ENCODE measurements at regions not wholly inside any gene's neighbourhood (a gene's known extent, or its start where the extent isn't known, plus 50 kb on each side); places are given as distances from the start of the nearest gene placed in this dataset.

DNA sequence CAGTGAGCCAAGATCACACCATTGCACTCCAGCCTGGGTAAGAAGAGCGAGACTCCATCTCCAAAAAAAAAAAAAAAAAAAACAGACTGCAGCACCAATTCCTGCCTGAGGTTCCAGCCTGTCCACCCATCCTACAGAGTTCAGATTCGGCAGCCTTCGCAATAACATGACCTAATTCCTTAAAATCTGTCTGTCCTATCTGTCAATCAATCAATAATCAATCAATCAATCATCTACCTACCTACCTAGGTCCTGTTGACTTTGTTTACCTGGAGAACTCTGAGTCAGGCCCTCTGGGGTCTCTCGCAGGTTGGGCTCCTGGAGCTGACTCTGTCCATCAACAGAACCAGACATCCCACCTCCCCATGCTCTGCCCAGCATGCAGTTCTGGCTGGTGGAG lies 236.7 kb downstream of the ENGASE start (continued):
- TF ChIP-seq, protein P1, sequence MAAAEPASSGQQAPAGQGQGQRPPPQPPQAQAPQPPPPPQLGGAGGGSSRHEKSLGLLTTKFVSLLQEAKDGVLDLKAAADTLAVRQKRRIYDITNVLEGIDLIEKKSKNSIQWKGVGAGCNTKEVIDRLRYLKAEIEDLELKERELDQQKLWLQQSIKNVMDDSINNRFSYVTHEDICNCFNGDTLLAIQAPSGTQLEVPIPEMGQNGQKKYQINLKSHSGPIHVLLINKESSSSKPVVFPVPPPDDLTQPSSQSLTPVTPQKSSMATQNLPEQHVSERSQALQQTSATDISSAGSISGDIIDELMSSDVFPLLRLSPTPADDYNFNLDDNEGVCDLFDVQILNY (CRISPR knock-in tag; IDR thresholded peaks at IDR 0.05): no peak
- TF ChIP-seq, protein P2, sequence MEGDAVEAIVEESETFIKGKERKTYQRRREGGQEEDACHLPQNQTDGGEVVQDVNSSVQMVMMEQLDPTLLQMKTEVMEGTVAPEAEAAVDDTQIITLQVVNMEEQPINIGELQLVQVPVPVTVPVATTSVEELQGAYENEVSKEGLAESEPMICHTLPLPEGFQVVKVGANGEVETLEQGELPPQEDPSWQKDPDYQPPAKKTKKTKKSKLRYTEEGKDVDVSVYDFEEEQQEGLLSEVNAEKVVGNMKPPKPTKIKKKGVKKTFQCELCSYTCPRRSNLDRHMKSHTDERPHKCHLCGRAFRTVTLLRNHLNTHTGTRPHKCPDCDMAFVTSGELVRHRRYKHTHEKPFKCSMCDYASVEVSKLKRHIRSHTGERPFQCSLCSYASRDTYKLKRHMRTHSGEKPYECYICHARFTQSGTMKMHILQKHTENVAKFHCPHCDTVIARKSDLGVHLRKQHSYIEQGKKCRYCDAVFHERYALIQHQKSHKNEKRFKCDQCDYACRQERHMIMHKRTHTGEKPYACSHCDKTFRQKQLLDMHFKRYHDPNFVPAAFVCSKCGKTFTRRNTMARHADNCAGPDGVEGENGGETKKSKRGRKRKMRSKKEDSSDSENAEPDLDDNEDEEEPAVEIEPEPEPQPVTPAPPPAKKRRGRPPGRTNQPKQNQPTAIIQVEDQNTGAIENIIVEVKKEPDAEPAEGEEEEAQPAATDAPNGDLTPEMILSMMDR (IDR thresholded peaks at IDR 0.05): no peak
- TF ChIP-seq, protein P3, sequence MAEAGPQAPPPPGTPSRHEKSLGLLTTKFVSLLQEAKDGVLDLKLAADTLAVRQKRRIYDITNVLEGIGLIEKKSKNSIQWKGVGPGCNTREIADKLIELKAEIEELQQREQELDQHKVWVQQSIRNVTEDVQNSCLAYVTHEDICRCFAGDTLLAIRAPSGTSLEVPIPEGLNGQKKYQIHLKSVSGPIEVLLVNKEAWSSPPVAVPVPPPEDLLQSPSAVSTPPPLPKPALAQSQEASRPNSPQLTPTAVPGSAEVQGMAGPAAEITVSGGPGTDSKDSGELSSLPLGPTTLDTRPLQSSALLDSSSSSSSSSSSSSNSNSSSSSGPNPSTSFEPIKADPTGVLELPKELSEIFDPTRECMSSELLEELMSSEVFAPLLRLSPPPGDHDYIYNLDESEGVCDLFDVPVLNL (CRISPR knock-in tag; IDR thresholded peaks at IDR 0.05; ENCODE audit: borderline replicate concordance, low read depth): no peak

DNA sequence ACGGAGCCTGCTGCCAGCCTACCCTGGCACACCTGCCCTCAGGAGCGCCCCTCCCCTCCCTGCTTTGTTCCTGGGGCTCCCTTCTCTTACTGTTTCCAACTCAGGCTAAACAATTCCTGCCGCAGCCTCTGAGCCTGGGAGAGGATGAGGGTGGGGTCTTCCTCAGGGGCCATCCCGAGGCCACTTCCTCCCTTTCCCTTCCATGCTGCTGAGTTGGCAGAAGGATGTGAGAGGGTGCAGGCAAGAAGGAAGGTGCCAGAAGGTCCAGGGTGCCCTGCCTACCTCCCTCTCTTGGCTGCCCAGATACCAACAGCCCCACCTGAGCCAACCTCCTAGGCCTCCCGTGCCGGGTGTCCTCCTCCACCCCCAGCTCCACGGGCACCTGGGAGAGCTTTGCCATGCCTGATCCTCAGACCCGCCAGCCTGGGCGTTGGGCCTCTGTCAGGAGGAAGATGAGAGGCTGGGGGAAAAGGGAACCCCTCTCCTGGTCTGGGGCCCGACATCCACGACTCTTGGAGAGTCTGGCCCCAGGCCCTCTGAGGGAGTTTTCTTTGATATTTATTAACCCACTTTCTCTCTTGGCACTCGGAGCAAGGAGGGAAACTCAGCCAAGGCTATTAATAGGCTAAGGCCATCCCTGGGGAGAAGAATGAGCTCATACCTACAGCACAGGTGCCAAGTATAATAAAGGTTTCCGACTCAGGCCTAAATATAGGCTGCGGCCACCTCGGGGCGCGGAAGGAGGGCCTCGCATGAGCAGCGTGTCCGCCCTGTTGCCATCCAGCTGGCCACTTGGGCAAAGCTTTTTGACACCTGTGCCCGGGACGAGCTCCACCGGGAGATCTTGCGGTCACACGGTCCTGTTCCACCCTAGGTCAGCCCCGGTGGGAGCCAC lies 232.0 kb downstream of the ENGASE start:
- no peaks in the 10 kb centered on the region for H3K9me3 Mint-ChIP-seq
- TF ChIP-seq SP1 (CRISPR knock-in tag; conservative IDR thresholded peaks at IDR 0.05) (no peak), IRF2 (CRISPR knock-in tag; IDR thresholded peaks at IDR 0.05; ENCODE audit: borderline replicate concordance, low read depth) (no peak), FOXP1 (CRISPR knock-in tag; IDR thresholded peaks at IDR 0.05; ENCODE audit: borderline replicate concordance) (no peak), GABPB1 (CRISPR knock-in tag; IDR thresholded peaks at IDR 0.05) (no peak), PRRX2 (CRISPR knock-in tag; IDR thresholded peaks at IDR 0.05) (no peak), NR3C1 (CRISPR knock-in tag; conservative IDR thresholded peaks at IDR 0.05; ENCODE audit: low read depth) (no peak)
- TF ChIP-seq, protein P4, sequence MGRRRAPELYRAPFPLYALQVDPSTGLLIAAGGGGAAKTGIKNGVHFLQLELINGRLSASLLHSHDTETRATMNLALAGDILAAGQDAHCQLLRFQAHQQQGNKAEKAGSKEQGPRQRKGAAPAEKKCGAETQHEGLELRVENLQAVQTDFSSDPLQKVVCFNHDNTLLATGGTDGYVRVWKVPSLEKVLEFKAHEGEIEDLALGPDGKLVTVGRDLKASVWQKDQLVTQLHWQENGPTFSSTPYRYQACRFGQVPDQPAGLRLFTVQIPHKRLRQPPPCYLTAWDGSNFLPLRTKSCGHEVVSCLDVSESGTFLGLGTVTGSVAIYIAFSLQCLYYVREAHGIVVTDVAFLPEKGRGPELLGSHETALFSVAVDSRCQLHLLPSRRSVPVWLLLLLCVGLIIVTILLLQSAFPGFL (CRISPR knock-in tag; IDR thresholded peaks at IDR 0.05; ENCODE audit: borderline replicate concordance): no peak
- TF ChIP-seq, protein P5, sequence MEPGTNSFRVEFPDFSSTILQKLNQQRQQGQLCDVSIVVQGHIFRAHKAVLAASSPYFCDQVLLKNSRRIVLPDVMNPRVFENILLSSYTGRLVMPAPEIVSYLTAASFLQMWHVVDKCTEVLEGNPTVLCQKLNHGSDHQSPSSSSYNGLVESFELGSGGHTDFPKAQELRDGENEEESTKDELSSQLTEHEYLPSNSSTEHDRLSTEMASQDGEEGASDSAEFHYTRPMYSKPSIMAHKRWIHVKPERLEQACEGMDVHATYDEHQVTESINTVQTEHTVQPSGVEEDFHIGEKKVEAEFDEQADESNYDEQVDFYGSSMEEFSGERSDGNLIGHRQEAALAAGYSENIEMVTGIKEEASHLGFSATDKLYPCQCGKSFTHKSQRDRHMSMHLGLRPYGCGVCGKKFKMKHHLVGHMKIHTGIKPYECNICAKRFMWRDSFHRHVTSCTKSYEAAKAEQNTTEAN (CRISPR knock-in tag; IDR thresholded peaks at IDR 0.05): no peak

DNA sequence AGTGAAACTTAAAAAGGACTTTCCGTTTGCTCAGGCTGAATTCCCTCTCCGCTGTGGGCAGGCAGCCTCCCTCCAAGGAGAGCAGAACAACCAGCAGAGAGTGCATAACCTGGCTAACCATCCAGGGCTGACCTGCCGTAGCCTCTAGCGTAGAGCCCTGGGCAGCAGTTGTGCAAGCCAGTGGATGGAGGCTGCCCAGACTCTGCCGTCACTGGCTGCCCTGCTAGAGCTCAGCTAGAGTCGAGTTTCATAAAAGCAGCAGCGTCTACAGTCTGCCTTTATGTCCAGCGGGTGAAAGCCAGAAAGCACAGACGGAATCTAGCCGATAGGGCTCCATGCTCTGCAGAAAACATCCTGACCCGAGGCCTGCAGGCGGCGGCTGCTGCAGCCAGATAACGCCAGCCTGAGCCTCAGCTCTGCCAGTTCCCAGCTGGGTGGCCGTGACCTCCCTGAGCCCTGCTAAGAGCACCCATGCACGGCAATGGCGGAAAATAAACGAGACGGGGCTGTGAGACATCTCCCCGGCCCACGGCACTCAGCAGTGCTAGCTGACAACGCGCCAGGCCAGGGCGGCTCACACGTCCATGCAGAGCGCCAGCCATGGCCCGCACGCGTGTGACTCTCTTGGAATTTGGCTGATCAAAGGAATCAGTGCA lies 231.3 kb downstream of the ENGASE start:
- POLR2A ChIA-PET: no interaction called here
- ATAC-seq (no peak), DNase-seq (ENCODE audit: low spot score) (no peak)
- CTCF ChIA-PET: interaction anchor here (0.8 to 2.5 kb wide), 9 partner anchors 20 to 440 kb away, joined by 3 to 10 read pairs (median 3); no protein-coding TSS in a partner anchor
- H3K27ac Mint-ChIP-seq: no peak overlapping the region
- H3K36me3 Mint-ChIP-seq: no peaks in the 10 kb centered on the region
- peaks cover 6% of the 10 kb centered on the region; the same call in 1 of the 2 replicates for H3K4me1 Mint-ChIP-seq
- H3K4me3 Mint-ChIP-seq: no peak overlapping the region
- H3K9me3 Mint-ChIP-seq: no peaks in the 10 kb centered on the region
- H3K27me3 Mint-ChIP-seq (ENCODE audit: low read depth): no peaks in the 10 kb centered on the region
- no peak for TF ChIP-seq ZNF423 (CRISPR knock-in tag; IDR thresholded peaks at IDR 0.05)
- TF ChIP-seq, protein P6, sequence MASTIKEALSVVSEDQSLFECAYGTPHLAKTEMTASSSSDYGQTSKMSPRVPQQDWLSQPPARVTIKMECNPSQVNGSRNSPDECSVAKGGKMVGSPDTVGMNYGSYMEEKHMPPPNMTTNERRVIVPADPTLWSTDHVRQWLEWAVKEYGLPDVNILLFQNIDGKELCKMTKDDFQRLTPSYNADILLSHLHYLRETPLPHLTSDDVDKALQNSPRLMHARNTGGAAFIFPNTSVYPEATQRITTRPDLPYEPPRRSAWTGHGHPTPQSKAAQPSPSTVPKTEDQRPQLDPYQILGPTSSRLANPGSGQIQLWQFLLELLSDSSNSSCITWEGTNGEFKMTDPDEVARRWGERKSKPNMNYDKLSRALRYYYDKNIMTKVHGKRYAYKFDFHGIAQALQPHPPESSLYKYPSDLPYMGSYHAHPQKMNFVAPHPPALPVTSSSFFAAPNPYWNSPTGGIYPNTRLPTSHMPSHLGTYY (CRISPR knock-in tag; IDR thresholded peaks at IDR 0.05): no peak
- no peak for TF ChIP-seq ZBTB21 (CRISPR knock-in tag; IDR thresholded peaks at IDR 0.05; ENCODE audit: borderline replicate concordance)
- TF ChIP-seq, protein P7, sequence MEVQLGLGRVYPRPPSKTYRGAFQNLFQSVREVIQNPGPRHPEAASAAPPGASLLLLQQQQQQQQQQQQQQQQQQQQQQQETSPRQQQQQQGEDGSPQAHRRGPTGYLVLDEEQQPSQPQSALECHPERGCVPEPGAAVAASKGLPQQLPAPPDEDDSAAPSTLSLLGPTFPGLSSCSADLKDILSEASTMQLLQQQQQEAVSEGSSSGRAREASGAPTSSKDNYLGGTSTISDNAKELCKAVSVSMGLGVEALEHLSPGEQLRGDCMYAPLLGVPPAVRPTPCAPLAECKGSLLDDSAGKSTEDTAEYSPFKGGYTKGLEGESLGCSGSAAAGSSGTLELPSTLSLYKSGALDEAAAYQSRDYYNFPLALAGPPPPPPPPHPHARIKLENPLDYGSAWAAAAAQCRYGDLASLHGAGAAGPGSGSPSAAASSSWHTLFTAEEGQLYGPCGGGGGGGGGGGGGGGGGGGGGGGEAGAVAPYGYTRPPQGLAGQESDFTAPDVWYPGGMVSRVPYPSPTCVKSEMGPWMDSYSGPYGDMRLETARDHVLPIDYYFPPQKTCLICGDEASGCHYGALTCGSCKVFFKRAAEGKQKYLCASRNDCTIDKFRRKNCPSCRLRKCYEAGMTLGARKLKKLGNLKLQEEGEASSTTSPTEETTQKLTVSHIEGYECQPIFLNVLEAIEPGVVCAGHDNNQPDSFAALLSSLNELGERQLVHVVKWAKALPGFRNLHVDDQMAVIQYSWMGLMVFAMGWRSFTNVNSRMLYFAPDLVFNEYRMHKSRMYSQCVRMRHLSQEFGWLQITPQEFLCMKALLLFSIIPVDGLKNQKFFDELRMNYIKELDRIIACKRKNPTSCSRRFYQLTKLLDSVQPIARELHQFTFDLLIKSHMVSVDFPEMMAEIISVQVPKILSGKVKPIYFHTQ (CRISPR knock-in tag; IDR thresholded peaks at IDR 0.05): no peak
- no peak for TF ChIP-seq ZNF232 (CRISPR knock-in tag; IDR thresholded peaks at IDR 0.05)
- no peak for TF ChIP-seq PRRX2 (CRISPR knock-in tag; IDR thresholded peaks at IDR 0.05)
- TF ChIP-seq, protein P3 (CRISPR knock-in tag; IDR thresholded peaks at IDR 0.05; ENCODE audit: borderline replicate concordance, low read depth): no peak
- TF ChIP-seq GTF2I (CRISPR knock-in tag; conservative IDR thresholded peaks at IDR 0.05): no peak
- TF ChIP-seq GABPB1 (CRISPR knock-in tag; IDR thresholded peaks at IDR 0.05): no peak
- no peak for TF ChIP-seq TCF7 (CRISPR knock-in tag; IDR thresholded peaks at IDR 0.05; ENCODE audit: low read depth)

More for the DNA sequence above, 232.0 kb downstream of the ENGASE start:
- no peak for ATAC-seq
- Mint-ChIP-seq H3K4me1 (peaks cover 6% of the 10 kb centered on the region; the same call in 1 of the 2 replicates), H3K4me3 (no peak overlapping the region), H3K36me3 (no peaks in the 10 kb centered on the region), H3K27me3 (ENCODE audit: low read depth) (no peaks in the 10 kb centered on the region), H3K27ac (no peak overlapping the region)
- ChIA-PET POLR2A (no interaction called here), CTCF (interaction anchor here (0.8 to 2.3 kb wide), 6 partner anchors 19 to 440 kb away, joined by 3 to 10 read pairs (median 3); no protein-coding TSS in a partner anchor)
- DNase-seq (ENCODE audit: low spot score): no peak

Measured in WTC11 (cell line).